Muscle layer of colon (tissue), 2 donors: ENCODE measurements at regions not wholly inside any gene's neighbourhood (a gene's known extent, or its start where the extent isn't known, plus 50 kb on each side); places are given as distances from the start of the nearest gene placed in this dataset.
"Not testable (repeated sequence)": the region's sequence is repeated elsewhere in the genome, so short reads cannot be mapped to it uniquely, and the experiment has no call there.

Experiments used
- H3K27ac ChIP-seq: one replicate; pipeline ENCODE4 v1.7.0; 2013; ENCODE audit warnings: low read depth, mild to moderate bottlenecking, low read length, moderate library complexity
- H3K27me3 ChIP-seq, 2 donors: one replicate each; pipeline ENCODE4 v1.7.0; 2013; ENCODE audit warnings: low read length in 2 of 2, mild to moderate bottlenecking in 2 of 2; ENCODE audit not compliant: insufficient read depth in 2 of 2, control insufficient read depth in 1 of 2
- H3K36me3 ChIP-seq: one replicate; pipeline ENCODE4 v1.7.0; 2013; ENCODE audit warnings: mild to moderate bottlenecking, low read length; ENCODE audit not compliant: insufficient read depth
- H3K4me1 ChIP-seq: one replicate; pipeline ENCODE4 v1.7.0; 2013; ENCODE audit warnings: mild to moderate bottlenecking, low read length; ENCODE audit not compliant: insufficient read depth
- H3K4me3 ChIP-seq, 2 donors: one replicate each; pipeline ENCODE4 v1.7.0; 2013; ENCODE audit warnings: low read length in 2 of 2, low read depth in 1 of 2, mild to moderate bottlenecking in 1 of 2, moderate library complexity in 1 of 2
- H3K9ac ChIP-seq: one replicate; pipeline ENCODE4 v1.7.0; 2013; ENCODE audit warnings: low read length
- H3K9me3 ChIP-seq: one replicate; pipeline ENCODE4 v1.7.0; 2013; ENCODE audit warnings: mild to moderate bottlenecking, low read length
- donor health status: abdominal sarcoma.
- donor health status: Adenocarcinoma of cecum.

GRCh38 chr18:5830902-5831301 lies 64.4 kb downstream of the TMEM200C start:
- not testable (repeated sequence) for H3K4me1 ChIP-seq, H3K27ac ChIP-seq, H3K4me3 ChIP-seq, H3K9me3 ChIP-seq, H3K9ac ChIP-seq, H3K36me3 ChIP-seq, H3K27me3 ChIP-seq

GRCh38 chr18:5828913-5829312 lies 66.4 kb downstream of the TMEM200C start:
- Histone ChIP-seq H3K9ac (no peak overlapping the region), H3K36me3 (no peaks in the 10 kb centered on the region), H3K27ac (no peak overlapping the region), H3K9me3 (no peaks in the 10 kb centered on the region), H3K4me3 (no peak overlapping the region), H3K4me1 (no peaks in the 10 kb centered on the region), H3K27me3 (no peaks in the 10 kb centered on the region)

- Histone ChIP-seq H3K27me3 (no peaks in the 10 kb centered on the region), H3K4me3 (no peak overlapping the region), H3K36me3 (no peaks in the 10 kb centered on the region), H3K9ac (no peak overlapping the region), H3K9me3 (no peaks in the 10 kb centered on the region), H3K27ac (no peak overlapping the region), H3K4me1 (no peaks in the 10 kb centered on the region)
These were observed 69.7 kb downstream of the TMEM200C start for GRCh38 chr18:5825663-5826062.

GRCh38 chr18:5824370-5824984 lies 70.8 kb downstream of the TMEM200C start:
- Histone ChIP-seq H3K36me3 (no peaks in the 10 kb centered on the region), H3K9ac (no peak overlapping the region), H3K27me3 (no peaks in the 10 kb centered on the region), H3K4me1 (no peaks in the 10 kb centered on the region), H3K9me3 (no peaks in the 10 kb centered on the region), H3K4me3 (no peak overlapping the region), H3K27ac (no peak overlapping the region)

DNA sequence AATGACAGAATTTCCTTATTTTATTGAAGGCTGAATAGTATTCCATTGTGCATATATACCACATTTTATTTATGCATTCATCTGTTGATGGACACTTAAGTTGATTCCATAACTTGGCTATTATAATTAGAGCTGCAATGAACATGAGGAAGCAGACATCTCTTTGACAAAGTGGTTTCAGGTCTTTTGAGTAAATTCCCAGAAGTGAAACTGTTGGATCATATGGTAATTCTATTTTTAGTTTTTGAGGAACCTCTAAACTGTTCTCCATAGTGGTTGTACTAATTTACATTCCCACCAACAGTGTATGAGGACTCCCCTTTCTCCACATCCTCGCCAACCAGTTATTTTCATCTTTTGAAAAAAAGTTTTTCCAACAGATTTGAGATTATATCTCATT lies 77.5 kb downstream of the TMEM200C start:
- Histone ChIP-seq H3K4me1 (no peaks in the 10 kb centered on the region), H3K36me3 (no peaks in the 10 kb centered on the region), H3K9ac (no peak overlapping the region), H3K27me3 (no peaks in the 10 kb centered on the region), H3K4me3 (no peak overlapping the region), H3K9me3 (no peaks in the 10 kb centered on the region), H3K27ac (no peak overlapping the region)

DNA sequence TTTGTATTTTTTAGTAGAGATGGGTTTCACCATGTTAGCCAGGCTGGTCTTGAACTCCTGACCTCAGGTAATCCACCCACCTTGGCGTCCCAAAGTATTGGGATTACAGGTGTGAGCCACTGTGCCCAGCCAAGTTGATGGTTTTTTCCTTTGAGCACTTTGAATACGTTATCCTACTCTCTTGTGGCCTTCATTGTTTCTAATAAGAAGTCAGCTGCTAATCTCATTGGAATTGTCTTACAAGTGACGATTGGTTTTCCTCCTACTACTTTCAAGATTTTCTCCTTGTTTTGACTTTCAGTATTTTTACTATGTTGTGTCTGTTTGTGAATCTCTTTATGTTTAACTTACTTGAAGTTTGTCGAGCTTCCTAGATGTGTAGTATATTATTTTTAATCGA lies 88.5 kb downstream of the TMEM200C start:
- Histone ChIP-seq H3K4me3 (no peak overlapping the region), H3K27me3 (no peaks in the 10 kb centered on the region)

DNA sequence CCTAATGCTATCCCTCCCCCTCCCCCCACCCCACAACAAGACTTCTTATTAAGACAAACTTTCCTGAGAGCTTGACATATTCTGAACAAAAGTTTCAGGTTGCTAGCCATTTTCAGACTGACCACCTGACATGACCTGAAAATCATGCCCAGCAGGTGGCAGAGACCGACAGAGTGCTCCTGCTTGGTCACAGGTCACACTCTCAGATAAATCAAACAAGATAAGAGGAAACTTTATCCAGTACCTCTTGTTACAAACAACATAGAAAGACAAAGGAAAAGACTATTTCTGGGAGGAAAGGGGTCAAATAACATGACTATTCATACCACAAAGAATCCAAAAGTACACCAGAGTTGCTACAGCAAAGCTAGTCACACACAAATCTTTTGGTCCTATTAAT lies 107.4 kb downstream of the TMEM200C start:
- Histone ChIP-seq H3K4me3 (no peak overlapping the region), H3K4me1 (no peaks in the 10 kb centered on the region), H3K9ac (no peak overlapping the region), H3K27me3 (no peaks in the 10 kb centered on the region), H3K9me3 (no peaks in the 10 kb centered on the region), H3K27ac (no peak overlapping the region), H3K36me3 (no peaks in the 10 kb centered on the region)

More for the DNA sequence above, 88.5 kb downstream of the TMEM200C start:
- Histone ChIP-seq H3K27ac (no peak overlapping the region), H3K9ac (no peak overlapping the region), H3K4me1 (no peaks in the 10 kb centered on the region), H3K9me3 (peaks cover 4% of the 10 kb centered on the region), H3K36me3 (no peaks in the 10 kb centered on the region)

- Histone ChIP-seq H3K9me3 (no peaks in the 10 kb centered on the region), H3K4me1 (no peaks in the 10 kb centered on the region), H3K4me3 (no peak overlapping the region), H3K36me3 (no peaks in the 10 kb centered on the region), H3K27ac (no peak overlapping the region), H3K9ac (no peak overlapping the region), H3K27me3 (no peaks in the 10 kb centered on the region)
These were observed 115.4 kb downstream of the TMEM200C start for GRCh38 chr18:5779922-5780321.

- Histone ChIP-seq H3K27ac (no peak overlapping the region), H3K27me3 (no peaks in the 10 kb centered on the region), H3K9me3 (no peaks in the 10 kb centered on the region), H3K4me1 (peaks cover 12% of the 10 kb centered on the region), H3K36me3 (no peaks in the 10 kb centered on the region), H3K4me3 (no peak overlapping the region), H3K9ac (no peak overlapping the region)
These were observed 122.8 kb downstream of the TMEM200C start for GRCh38 chr18:5772306-5773105.

DNA sequence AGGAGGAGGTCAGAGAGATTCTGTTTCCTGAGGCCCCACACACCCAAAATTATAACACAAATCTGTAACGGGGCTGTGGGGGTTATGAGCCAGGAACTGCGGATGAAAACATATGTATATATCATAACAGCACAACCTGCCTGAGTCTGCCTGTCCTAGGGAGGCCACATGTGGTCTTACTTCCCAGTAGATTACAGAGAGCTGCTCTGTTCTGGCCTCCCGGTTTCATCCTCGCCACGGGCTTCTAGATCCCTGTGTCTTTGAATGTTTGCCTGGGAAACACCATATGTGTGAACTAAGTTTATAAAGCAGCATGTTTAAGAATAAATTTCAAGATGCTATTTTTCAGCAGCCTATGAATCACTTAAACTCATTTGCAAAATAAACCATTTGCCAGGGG lies 124.0 kb downstream of the TMEM200C start:
- no peaks in the 10 kb centered on the region for H3K36me3 ChIP-seq
- H3K27ac ChIP-seq, result no peak overlapping the region
- no peaks in the 10 kb centered on the region for H3K27me3 ChIP-seq
- H3K9me3 ChIP-seq, result no peaks in the 10 kb centered on the region
- peaks cover 12% of the 10 kb centered on the region for H3K4me1 ChIP-seq
- H3K9ac ChIP-seq, result no peak overlapping the region
- no peak overlapping the region for H3K4me3 ChIP-seq

DNA sequence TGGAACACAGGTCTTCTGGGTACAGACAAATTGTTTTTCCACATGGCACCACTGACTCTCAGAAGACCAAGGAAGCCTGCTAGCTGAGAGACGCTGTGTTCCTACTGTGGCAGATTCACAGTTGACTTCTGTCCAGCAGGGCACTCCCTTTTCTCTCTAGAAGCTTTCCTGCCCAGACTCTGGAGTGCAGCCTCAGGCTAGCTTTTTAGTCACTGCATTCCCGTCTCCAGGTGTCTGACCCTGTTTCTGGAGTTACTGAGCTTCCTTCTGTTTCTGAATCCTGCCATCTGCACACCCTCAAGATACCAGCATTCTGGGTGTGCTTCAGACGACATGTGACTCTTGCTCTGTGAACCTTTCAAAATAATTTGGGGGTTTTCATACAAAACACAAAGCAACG lies 125.1 kb downstream of the TMEM200C start:
- Histone ChIP-seq H3K9ac (no peak overlapping the region), H3K36me3 (no peaks in the 10 kb centered on the region), H3K4me1 (peaks cover 12% of the 10 kb centered on the region), H3K4me3 (no peak overlapping the region), H3K9me3 (no peaks in the 10 kb centered on the region), H3K27me3 (no peaks in the 10 kb centered on the region), H3K27ac (no peak overlapping the region)

- no peak overlapping the region for H3K9ac ChIP-seq
- no peaks in the 10 kb centered on the region for H3K36me3 ChIP-seq
- H3K27me3 ChIP-seq, result no peaks in the 10 kb centered on the region
- no peak overlapping the region for H3K4me3 ChIP-seq
- H3K9me3 ChIP-seq, result no peaks in the 10 kb centered on the region
- peaks cover 12% of the 10 kb centered on the region for H3K4me1 ChIP-seq
- H3K27ac ChIP-seq, result no peak overlapping the region
These were observed 126.9 kb downstream of the TMEM200C start for GRCh38 chr18:5768454-5768853.
